ENCODE measurements at regions not wholly inside any gene's neighbourhood (a gene's known extent, or its start where the extent isn't known, plus 50 kb on each side); places are given as distances from the start of the nearest gene placed in this dataset.

- no peak for TF ChIP-seq POLR2A (IDR thresholded peaks at IDR 0.05)
- no peak for TF ChIP-seq CTCF (IDR thresholded peaks at IDR 0.05)
- TF ChIP-seq EP300 (IDR thresholded peaks at IDR 0.05), result no peak
Measured at GRCh38 chr2:146898083-146898482, 946.7 kb upstream of the ACVR2A start.
